Stomach (tissue), 8 donors: ENCODE measurements at regions not wholly inside any gene's neighbourhood (a gene's known extent, or its start where the extent isn't known, plus 50 kb on each side); places are given as distances from the start of the nearest gene placed in this dataset.

ENCODE experiments used
- DNase-seq, 2 donors: peaks; one replicate each; pipeline versions ENCODE4 v3.0.0 to v3.0.0-alpha.2; 2013 to 2019
- H3K27ac ChIP-seq, 5 donors: fragments of 200-600 bp in 4 of 5; sonication (generic) in 4 of 5; one replicate each; pipeline ENCODE4 v1.5.1; 2013 to 2019; ENCODE audit warnings: mild to moderate bottlenecking in 1 of 5, moderate library complexity in 1 of 5
- H3K27me3 ChIP-seq, 3 donors: fragments of 200-600 bp; sonication (generic); one replicate each; pipeline ENCODE4 v1.5.1; 2017 to 2019; ENCODE audit warnings: mixed run types in 1 of 3
- H3K36me3 ChIP-seq, 4 donors: fragments of 200-600 bp; sonication (generic); 1 replicate in 3 of 4; 2 replicates in 1 of 4; pipeline ENCODE4 v1.5.1; 2016 to 2019
- H3K4me1 ChIP-seq, 4 donors: fragments of 200-600 bp; sonication (generic); one replicate each; pipeline ENCODE4 v1.5.1; 2016 to 2019
- H3K4me3 ChIP-seq, 4 donors: fragments of 200-600 bp; sonication (generic) in 3 of 4; one replicate each; pipeline ENCODE4 v1.5.1; 2016 to 2019; ENCODE audit warnings: mild to moderate bottlenecking in 1 of 4
- H3K9me3 ChIP-seq, 4 donors: fragments of 200-600 bp; sonication (generic); one replicate each; pipeline ENCODE4 v1.5.1; 2016 to 2019
- CTCF ChIP-seq, 7 experiments: fragments of 450-650 bp in 4 of 7; fragments of 200-600 bp in 3 of 7; sonication (generic) in 3 of 7; IDR thresholded peaks; one replicate each; pipeline ENCODE4 v1.5.1; 2016 to 2019; ENCODE audit warnings: antibody characterized with exemption in 7 of 7, control low read depth in 2 of 7, mild to moderate bottlenecking in 1 of 7
- EP300 ChIP-seq: sonication (generic); formaldehyde crosslinking; IDR thresholded peaks from one replicate; pipeline ENCODE4 v1.6.1; 2017; ENCODE audit warnings: antibody characterized with exemption
- POLR2A ChIP-seq, 4 donors: fragments of 450-650 bp; IDR thresholded peaks; one replicate each; pipeline ENCODE4 v1.6.1; 2016; ENCODE audit warnings: antibody characterized with exemption in 4 of 4, control low read depth in 2 of 4, mild to moderate bottlenecking in 1 of 4, moderate library complexity in 1 of 4
- POLR2AphosphoS5 ChIP-seq, 3 donors: sonication (generic); formaldehyde crosslinking; IDR thresholded peaks; one replicate each; pipeline ENCODE4 v1.6.1; 2016; ENCODE audit warnings: antibody characterized with exemption in 3 of 3
- WGBS, 5 donors: extraction: QIAGEN DNeasy Blood & Tissue Kit in 3 of 5; methylation state at CpG; one replicate each; pipeline versions ENCODE4 v1.1.5 to v1.1.7; 2013 to 2018; 5-methylcytosine and 5-hydroxymethylcytosine counted together
- intact Hi-C: fragments of 100-400 bp; cut with DNase I; formaldehyde crosslinking; loops from one replicate; pipeline ENCODE4 v1.15.1; 2023; ENCODE audit warnings: low total_unique reads
- donor health status: healthy with polysubstance abuse.
- donor health status: Bipolar disorder and iron deficiency.
- donor health status: healthy.

GRCh38 chr2:59856391-59856790 is 697.1 kb downstream of the BCL11A start:
- no peak for TF ChIP-seq CTCF (IDR thresholded peaks at IDR 0.05)
- TF ChIP-seq POLR2A (IDR thresholded peaks at IDR 0.05), result no peak
- TF ChIP-seq EP300, result no peak
- no peak for TF ChIP-seq POLR2AphosphoS5 (IDR thresholded peaks at IDR 0.05)
- intact Hi-C loops, result no loop called here

GRCh38 chr2:59853032-59853431 is 700.4 kb downstream of the BCL11A start:
- intact Hi-C loops, result no loop called here
- 87 to 92% (median 90%) methylated on average over 4 of the region's 4 CpGs for WGBS, 5 donors
- H3K27ac ChIP-seq, result no peak overlapping the region

More at GRCh38 chr2:59856391-59856790, 697.1 kb downstream of the BCL11A start:
- Histone ChIP-seq H3K36me3 (no peaks in the 10 kb centered on the region), H3K4me3 (no peak overlapping the region), H3K4me1 (no peaks in the 10 kb centered on the region), H3K9me3 (peaks cover 0 to 14% (median 6%) of the 10 kb centered on the region in 4 donors), H3K27me3 (no peaks in the 10 kb centered on the region), H3K27ac (no peak overlapping the region)
- WGBS, 5 donors, result 90 to 96% (median 93%) methylated on average over 3 of the region's 3 CpGs
- no peak for DNase-seq

DNA sequence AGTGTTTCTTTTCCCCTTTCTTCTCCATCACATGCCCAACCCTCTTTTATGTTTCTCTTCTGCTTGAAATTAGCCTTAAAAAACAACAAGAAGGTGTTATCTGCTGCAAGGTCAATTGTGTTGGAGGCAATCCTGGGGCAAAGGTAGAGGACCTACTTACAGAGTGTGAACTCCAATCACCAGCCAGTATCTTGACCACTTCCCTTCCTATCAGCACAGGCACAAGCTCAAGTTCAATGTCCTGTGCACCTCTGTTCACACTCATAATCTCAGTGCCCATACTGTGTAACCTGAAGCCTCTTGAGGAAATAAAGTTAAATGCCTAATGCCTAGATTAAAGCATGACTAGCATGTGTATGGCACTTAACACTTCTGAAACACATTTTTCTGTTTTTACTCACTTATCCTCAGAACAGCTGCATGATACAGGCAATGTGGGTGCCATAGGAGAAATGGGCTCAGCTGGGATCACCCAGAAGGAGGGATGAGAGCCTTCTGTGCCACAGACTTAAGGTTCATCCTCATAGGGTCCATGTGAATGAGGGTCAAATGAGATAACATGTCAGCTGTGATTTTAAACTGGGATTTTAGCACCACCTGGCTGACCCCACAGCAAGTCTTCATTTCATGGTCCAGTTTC is 701.5 kb downstream of the BCL11A start:
- intact Hi-C loops, result no loop called here
- no peaks in the 10 kb centered on the region for H3K4me1 ChIP-seq
- TF ChIP-seq EP300, result no peak
- no peak for TF ChIP-seq POLR2AphosphoS5 (IDR thresholded peaks at IDR 0.05)
- TF ChIP-seq POLR2A (IDR thresholded peaks at IDR 0.05), result no peak
- no peak for TF ChIP-seq CTCF (IDR thresholded peaks at IDR 0.05)
- no peaks in the 10 kb centered on the region for H3K27me3 ChIP-seq
- peak in 1 of 2 donors; percentile 19 for DNase-seq
- H3K4me3 ChIP-seq, result no peak overlapping the region
- no peaks in the 10 kb centered on the region for H3K36me3 ChIP-seq
- no peaks in the 10 kb centered on the region for H3K9me3 ChIP-seq
- no peak overlapping the region for H3K27ac ChIP-seq

More at GRCh38 chr2:59853032-59853431, 700.4 kb downstream of the BCL11A start:
- H3K4me1 ChIP-seq, result no peaks in the 10 kb centered on the region
- no peaks in the 10 kb centered on the region for H3K36me3 ChIP-seq
- DNase-seq, result no peak
- no peaks in the 10 kb centered on the region for H3K27me3 ChIP-seq
- H3K9me3 ChIP-seq, result peaks cover 0 to 4% (median 0%) of the 10 kb centered on the region in 4 donors
- TF ChIP-seq POLR2A (IDR thresholded peaks at IDR 0.05), result no peak
- no peak for TF ChIP-seq EP300
- TF ChIP-seq POLR2AphosphoS5 (IDR thresholded peaks at IDR 0.05), result no peak
- TF ChIP-seq CTCF (IDR thresholded peaks at IDR 0.05), result no peak
- no peak overlapping the region for H3K4me3 ChIP-seq

GRCh38 chr2:59850554-59850953 is 702.9 kb downstream of the BCL11A start:
- Histone ChIP-seq H3K4me1 (no peaks in the 10 kb centered on the region), H3K27me3 (no peaks in the 10 kb centered on the region), H3K4me3 (no peak overlapping the region), H3K27ac (no peak overlapping the region), H3K9me3 (no peaks in the 10 kb centered on the region), H3K36me3 (no peaks in the 10 kb centered on the region)
- intact Hi-C loops, result no loop called here
- TF ChIP-seq CTCF (IDR thresholded peaks at IDR 0.05) (no peak), POLR2A (IDR thresholded peaks at IDR 0.05) (no peak), EP300 (no peak), POLR2AphosphoS5 (IDR thresholded peaks at IDR 0.05) (no peak)
- DNase-seq, result no peak
- whole genome bisulfite sequencing, 5 donors, result 76 to 87% (median 81%) methylated on average over 6 of the region's 6 CpGs
